HG02970 (cell line): ENCODE measurements at regions not wholly inside any gene's neighbourhood (a gene's known extent, or its start where the extent isn't known, plus 50 kb on each side); places are given as distances from the start of the nearest gene placed in this dataset.

Experiments used
- ATAC-seq: cut with Tn5 transposase; IDR thresholded peaks from one replicate; pipeline ENCODE4 v1.9.1; 2021; ENCODE audit warnings: mild to moderate bottlenecking, moderate library complexity, moderate number of reproducible peaks; ENCODE audit not compliant: unreplicated experiment, low FRiP score

DNA sequence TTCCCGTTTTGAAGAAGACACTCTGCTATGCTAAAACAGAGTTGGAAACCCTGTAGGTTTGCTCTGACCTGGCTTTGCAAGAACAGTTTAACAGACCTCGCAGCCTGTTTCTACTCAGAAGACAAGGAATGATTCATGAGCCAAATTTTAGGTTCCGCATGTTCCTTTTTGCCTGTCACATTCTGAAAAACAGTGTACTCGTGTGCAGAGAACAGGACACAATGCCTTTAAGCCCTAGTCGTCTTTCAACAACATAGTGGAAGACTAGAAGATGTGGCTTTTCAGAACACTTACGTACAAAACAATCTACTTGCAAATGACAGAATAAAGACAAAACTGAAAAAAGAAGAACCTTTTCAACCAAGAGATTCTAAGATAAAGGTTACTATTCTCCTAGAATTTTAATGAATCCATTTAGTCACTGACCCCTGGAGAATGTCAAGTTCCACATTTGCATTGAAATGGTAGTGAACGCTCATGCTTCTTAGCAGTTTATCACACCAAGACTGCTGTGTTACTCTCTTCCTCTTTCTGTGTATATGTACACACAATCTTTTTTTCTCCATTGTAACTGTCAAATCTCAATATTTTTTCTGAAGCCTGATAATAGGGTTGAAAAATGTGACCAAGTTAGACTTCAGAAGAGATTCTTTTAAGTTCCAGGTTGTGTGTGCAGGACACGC, 220.7 kb upstream of the NRSN1 start:
- ATAC-seq: no peak

DNA sequence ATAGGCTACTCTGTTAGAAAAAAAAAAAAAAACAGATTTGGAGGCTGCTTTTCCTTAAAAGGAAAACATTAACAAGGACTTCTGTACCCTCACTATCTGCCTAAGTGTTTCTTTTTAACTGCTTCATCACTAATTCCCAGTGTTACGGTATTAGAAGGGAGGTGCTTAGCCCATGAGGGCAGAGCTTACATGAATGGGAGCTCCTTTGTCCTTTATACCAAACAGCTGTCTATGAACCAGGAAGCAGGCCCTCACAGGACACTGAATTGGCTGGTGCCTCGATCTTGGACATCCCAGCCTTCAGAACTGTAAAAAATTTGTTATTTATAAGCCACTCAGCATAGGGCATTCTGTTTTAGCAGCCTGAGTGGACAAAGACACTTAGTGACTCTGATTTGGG, 215.6 kb upstream of the NRSN1 start:
- no peak for ATAC-seq

DNA sequence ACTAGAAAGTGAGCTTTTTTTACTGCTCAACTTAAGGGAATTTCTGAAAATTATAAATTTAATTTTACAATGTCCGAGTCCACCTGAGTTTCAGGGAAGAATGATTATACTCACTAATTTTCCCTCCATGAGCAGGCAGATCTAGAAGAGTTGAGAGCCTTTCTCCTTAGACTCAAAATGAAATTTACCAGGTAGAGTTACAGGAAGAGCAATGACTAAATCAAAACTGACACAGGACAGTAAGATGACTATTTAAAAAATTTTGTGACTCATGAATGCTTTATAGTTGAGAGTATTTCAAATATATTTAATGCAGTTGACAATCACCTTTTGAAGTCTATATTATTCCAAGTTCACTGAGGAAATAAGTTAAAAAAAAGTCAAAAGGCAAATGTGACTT, 198.1 kb upstream of the NRSN1 start:
- no peak for ATAC-seq

DNA sequence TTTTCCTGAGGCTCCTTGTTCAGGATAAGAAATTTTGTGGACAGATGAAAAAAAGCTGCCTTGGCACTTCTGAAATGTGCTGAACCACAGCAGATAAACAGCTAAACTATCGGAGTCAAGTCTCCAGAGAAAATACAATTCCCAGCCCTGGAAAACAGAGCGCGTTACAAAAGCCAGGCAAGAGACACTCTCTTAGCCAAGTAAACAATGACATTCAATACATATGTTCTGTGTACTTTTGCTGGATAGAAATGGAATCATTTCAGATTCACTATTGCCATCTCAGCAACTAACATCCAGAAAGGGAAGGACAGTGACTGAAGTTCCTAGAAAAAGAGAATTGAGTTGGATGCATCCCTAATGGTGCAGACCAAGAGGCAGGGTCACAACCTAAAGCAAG, 196.8 kb upstream of the NRSN1 start:
- no peak for ATAC-seq

DNA sequence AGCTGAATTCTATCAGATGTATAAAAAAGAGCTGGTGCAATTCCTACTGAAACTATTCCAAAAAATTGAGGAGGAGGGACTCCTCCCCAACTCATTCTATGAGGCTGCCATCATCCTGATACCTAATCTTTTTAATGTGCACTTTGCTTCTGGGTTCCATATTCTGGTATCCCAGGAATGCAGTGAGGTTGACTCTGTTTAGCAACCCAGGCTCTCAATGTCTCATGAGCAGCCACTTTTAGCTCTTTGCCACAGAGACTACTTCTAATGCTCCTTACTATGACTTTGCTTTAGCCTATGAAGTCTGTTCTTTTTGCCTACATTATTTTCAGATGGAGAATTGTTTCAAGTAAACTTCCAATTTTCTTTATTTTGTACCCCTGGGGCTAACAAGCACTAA, 185.5 kb upstream of the NRSN1 start:
- ATAC-seq: no peak

DNA sequence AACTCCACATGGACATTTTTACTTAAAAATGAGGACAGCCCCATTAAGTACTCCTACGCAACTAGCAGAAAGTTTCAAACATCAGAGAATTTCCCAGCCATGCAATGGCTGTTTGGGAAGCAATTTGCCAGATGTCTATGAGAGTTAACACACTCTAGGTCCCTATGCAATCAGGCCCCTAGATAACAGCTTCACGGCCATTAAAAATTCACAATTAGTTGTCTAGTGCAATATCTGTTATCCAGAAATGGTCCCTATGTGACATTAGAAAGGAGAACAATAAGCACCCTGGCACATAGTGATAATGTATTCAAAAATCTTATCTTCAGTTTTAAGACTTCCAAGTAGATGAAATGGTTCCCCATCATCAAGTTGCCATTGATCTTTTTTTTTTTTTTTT, 174.3 kb upstream of the NRSN1 start:
- no peak for ATAC-seq

DNA sequence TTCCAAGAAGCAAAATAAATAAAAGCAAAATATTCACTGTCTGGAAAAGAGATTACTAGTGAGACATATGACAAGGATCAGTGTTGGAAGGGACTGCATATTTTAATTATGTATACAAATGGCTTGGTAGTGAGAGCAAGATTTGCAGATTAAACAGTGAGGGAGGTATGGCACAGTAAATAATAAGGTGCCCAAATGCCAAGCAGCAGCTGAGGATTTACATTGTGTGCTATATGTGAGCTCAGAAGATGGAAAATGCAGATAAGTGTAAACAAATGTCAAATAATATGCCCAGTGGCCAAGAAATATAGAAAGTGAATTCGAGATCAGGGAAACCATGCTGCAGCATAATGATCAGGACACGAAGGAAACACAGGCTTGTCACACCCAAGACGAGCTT, 173.8 kb upstream of the NRSN1 start:
- no peak for ATAC-seq

DNA sequence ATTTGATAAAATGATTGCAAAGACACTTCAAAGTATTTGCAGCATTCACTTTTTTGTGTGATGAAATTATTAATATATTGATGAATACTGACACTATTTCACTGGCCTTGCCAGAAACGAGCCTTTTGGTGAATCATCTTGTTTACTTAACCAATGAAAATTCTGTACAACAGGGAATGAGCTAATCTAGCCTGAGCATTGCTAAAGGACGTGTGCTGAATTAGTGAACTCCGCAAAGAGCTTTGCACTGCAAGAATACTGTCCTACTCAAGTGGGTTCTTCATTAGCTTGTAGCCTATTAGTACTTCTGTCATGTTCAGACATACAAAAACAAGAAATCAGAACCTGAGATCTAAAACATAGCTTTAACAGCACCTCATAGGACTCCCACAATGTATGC, 172.0 kb upstream of the NRSN1 start:
- no peak for ATAC-seq

DNA sequence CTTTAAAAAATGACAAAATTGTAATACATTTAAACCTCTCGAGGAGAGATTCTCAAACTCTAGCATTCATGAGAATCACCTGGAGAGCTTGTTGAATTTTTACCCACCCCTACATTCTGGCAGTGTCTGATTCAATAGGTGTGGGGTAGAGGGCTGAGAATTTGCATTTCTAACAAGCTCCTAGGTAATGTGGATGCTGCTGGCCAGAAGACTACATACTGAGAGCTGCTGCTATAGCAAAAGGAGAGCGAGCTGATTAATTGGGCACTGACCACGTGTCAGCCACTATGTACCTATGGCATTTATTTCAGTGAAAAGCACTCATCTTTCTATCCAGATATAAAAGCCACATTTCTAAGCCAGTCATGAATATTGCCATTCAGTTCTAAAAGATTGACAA, 169.0 kb upstream of the NRSN1 start:
- ATAC-seq: no peak

DNA sequence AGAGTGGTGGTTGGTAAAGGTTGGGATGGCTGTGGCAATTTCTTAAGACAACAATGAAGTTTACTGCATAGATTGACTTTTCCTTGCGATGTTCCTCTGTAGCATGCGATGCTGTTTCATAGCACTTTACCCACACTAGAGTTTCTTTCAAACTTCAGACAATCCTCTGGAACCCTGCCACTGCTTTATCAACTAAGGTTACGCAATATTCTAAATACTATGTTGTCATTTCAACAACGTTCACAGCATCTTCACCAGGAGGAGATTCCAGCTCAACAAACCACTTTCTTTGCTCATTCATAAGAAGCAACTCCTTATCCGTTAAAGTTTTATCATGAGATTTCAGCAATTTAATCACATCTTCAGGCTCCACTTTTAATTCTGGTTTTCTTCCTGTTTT, 161.2 kb upstream of the NRSN1 start:
- ATAC-seq: no peak

DNA sequence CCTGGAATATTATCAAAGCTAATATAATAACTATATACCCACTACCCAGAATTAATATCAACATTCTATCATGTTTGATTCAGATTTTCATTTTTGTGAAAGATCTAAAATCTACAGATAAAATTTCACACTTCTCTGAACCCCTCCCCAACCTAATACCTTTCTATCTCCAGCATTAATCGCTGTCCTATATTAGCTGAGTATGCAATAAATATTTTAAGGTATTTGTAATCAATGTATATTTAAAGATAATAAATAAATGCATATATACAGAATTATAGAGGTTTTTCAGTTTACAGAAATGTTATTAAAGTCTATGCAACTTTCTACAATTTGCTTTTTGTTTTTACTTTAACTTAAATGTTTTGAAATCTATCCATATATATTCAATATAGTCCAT, 156.7 kb upstream of the NRSN1 start:
- no peak for ATAC-seq

DNA sequence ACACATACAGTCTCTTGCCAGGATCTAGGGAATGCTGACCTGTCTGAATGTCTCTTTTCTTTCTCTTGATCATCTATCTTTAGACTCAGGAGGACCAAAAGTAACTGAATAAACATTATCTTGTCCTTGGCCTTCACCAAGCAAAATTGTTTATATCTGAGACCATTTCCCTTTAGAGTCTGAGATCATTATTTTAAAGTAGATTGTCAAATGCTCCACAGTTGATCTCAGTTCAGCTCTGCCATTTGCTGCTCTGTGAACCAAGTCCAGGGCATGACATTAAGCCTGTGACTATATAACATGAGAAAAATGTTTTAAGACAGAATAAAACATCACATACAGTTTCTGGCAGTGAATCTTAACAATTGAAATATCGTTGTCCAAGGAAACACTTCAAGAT, 148.3 kb upstream of the NRSN1 start:
- ATAC-seq: no peak

DNA sequence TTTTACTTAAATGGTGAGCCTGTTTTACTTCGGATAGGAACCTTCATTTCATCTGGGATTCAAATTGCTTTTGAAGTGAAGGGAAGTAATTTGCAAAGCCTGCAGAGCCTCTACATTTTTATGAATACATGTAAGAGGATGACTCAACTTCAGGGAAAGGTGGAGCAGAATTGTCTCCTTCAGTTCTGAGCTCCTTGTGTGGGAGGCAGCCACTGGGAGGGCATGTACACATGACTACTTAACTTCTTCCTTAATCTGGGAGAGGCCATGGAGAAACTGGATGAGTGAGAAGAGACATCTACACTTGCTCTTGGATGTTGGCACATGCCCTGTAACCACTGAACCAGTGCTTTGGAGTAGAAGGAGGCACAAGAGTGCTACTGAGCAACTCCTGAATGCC, 145.1 kb upstream of the NRSN1 start:
- no peak for ATAC-seq

DNA sequence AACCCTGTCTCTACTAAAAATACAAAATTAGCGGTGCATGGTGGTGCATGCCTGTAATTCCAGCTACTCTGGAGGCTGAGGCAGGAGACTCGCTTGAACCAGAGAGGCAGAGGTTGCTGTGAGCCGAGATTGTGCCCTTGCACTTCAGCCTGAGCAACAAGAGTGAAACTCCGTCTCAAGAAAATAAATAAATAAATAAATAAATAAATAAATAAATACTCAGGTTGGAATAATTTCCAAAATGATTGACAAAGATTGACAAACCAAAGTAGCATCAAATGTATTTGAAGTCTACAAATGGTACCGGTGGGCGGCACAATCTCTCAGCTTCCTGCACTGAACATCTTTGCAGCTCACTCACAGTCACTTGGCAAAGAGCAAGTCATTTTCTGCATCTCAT, 144.1 kb upstream of the NRSN1 start:
- no peak for ATAC-seq

DNA sequence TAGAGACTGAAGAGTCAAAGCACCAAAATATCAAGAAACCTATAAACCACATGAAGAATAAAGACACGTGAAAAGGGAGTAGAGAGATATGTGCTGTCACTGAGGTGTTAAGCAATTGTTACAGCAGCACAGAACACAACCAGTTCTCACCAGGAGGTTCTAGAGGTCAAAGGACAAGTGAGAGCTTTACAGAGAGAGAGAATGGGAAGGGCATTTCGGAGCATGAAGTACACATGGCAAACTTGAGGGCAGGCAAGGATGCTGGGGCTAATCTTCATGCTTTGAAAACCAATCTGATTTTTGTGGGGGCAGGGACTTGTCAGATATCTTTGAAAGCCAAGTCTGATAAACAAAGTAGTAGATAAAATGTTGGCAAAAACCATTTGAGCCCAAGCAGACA, 142.3 kb upstream of the NRSN1 start:
- ATAC-seq: no peak

DNA sequence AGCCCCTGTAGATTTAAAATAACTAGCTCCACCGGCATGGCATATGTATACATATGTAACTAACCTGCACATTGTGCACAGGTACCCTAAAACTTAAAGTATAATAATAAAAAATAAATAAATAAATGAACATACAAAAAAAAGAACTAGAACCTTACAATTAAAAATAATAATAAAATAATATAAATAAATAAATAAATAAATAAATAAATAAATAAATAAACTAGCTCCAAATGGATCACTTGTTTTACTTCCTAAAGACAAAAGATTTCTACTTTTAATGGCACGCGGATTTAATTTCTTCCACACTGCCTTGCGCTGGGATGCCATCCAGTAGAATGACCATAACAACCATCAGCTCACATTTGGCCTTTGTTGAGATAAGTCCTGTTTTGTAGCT, 141.0 kb upstream of the NRSN1 start:
- no peak for ATAC-seq

DNA sequence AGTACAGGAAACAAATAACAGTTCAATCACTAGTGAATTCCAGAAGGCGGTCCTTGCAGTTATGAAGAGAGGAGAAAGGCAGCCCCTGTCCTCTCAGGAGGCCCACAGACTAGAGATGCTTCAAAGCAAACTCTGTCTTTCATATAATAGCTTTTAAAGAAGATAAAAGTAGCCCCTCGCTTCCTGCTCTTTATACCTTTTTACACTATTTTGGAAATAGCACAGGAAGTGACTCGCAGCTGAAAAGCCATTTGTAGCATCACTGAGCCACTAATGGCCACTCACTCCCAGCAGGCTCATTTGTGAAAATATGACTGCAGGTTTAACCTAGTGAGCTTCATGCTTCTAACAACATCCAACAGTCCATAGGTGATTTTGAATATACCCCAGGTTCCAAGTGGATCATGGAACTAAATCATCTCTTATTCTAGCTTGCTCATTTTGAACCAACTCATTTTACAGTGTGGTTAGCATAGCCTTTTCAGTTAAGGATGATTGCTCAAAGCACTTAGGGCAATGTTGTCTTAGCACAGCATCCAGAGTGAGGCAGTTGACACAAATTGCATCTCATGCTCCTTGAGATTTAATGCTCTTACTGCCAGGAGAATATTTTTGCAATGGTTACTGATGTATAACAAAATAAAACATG, 136.0 kb upstream of the NRSN1 start:
- no peak for ATAC-seq

DNA sequence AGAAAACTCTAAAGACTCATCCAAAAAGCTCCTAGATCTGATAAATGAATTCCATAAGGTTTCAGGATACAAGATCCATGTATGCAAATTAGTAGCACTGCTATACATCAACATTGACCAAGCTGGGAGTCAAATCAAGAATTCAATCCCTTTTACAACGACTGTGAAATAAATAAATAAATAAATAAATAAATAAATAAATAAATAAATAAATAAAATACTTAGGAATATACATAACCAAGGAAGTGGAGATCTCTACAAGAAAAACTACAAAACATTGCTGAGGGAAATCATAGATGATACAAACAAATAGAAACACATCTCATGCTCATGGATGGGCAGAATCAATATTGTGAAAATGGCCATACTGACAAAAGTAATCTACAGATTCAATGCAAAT, 132.0 kb upstream of the NRSN1 start:
- ATAC-seq: no peak

DNA sequence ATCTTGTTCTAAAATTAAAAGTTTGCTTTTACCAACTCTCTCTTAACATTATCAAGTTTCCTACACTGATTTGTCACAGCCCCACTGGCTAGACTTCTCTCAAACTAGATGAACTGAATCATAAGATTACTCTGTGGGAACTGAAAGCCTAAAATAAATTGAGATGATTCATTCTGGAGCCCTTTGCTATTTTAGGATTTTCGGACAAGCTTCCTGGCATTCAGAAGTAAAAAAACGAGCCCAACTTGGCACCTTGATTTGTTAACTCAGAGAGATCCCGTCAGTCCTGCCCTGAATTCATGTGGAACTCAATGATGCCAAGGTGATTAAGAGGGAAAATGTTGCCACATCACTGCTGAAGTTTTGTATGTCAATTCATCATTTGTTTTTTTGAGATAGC, 122.0 kb upstream of the NRSN1 start:
- no peak for ATAC-seq

DNA sequence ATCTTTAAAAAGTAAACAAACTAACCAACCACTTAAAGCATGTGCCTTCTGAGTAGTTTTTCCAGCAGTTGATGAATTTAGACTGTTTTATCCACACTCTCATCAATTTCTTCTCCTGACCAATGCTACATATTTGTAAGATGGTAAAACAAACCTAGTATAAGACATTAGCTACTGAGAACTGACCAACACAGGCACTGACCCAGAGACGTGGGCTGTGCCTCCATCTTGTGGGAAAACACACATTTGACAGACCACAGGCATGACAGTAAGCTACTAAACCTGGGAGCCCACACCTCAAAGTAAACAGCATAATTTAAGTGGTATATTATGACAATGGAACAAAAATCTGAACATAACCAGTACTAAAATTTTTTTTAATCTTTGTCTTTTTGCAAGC, 121.4 kb upstream of the NRSN1 start:
- ATAC-seq: no peak

DNA sequence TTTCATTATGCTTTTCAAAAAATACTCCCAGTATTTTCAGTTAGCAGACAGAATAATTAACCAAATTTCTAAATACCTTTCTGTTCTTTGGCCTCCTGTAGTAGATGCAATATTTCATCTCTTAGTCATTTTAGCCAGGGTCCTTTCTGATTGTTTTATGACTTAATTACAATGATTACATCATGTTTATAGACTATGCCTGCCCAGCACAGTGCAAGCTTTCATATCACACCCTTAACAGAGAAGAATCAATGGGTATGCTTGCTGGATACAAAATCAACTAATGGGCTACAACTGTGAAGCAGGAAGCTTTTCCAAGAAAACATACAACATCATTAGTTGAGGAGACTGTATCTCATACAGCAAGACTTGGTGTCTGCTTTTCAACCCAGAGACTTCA, 119.8 kb upstream of the NRSN1 start:
- ATAC-seq: no peak

DNA sequence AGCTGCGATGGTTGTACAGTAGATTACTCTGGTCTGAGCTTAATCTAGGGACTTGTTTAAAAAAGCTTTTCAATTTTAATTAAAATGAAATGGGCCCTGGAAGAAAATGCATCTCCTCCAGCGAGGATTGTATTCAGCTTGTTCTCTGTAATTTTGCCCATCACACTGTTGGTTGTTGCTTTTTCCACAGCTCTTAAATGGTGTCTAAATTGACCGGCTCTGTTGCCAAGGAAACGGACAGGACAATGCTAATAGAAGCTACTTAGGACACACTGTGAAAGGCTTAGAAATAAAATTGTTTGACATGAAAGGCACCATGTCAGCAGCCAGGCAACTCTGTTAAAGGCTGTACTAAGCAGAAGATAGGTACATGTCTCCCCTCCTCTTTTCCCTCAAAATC, 116.7 kb upstream of the NRSN1 start:
- ATAC-seq: no peak

DNA sequence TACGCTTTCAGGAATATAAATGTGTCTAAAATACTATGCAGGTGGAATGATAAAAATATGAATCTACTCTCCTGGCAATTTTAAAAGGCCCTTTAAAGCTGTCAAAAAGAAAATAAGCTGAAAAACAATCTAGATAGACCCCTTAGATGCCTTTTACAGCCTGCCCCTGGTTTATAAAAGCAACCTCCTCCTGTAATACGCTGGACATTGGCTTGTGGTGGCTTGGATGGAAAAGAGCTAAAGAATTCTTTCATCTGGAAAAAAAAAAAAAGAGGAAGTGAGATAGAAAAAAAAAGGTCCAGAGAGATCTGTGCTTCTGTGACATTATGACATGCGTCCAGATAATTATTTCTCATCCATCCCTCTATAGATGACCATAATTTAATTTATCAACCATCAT, 115.9 kb upstream of the NRSN1 start:
- no peak for ATAC-seq
